ENCODE measurements at regions not wholly inside any gene's neighbourhood (a gene's known extent, or its start where the extent isn't known, plus 50 kb on each side); places are given as distances from the start of the nearest gene placed in this dataset.

GRCh38 chr20:51221791-51222408, 199.0 kb upstream of the KCNG1 start:
- intact Hi-C loops (cut with DNase I): no loop called here

DNA sequence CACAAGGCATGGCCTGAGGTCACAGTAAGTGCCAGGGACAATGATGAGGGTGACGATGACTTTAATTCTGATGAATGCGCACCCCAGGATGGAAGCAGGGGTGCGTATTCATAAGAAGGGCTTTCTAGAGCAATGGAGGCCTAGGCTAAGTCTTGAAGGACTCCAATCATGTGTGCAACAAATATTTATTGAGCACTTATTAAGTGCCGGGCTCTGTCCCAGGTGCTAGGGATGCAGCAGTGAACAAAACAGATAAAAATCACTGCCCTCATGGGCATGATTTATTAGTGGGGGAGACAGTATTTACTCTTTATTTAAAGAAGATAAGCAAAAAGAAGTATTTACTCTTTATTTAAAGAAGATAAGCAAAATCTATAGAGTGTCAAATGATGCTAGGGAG, 198.2 kb upstream of the KCNG1 start:
- intact Hi-C loops (cut with DNase I): no loop called here
- peaks cover 0 to 8% (median 0%) of the 10 kb centered on the region in 4 donors for H3K4me1 ChIP-seq

More at GRCh38 chr20:51221791-51222408, 199.0 kb upstream of the KCNG1 start:
- Histone ChIP-seq H3K27me3 (peaks cover 0 to 47% (median 16%) of the 10 kb centered on the region in 4 donors), H3K36me3 (no peaks in the 10 kb centered on the region), H3K27ac (replicated peaks in 1 of 4) (no peak overlapping the region), H3K9me3 (peaks cover 0 to 8% (median 3%) of the 10 kb centered on the region in 4 donors), H3K4me3 (no peak overlapping the region), H3K4me1 (peaks cover 0 to 8% (median 0%) of the 10 kb centered on the region in 4 donors)
- 24% methylated on average over 15 of the region's 15 CpGs for WGBS
- DNase-seq (ENCODE audit: extremely low spot score): no peak
- no peak for TF ChIP-seq CTCF (IDR thresholded peaks at IDR 0.05)
- no peak for TF ChIP-seq POLR2A (IDR thresholded peaks at IDR 0.05; ENCODE audit: low read depth)
- no peak for TF ChIP-seq POLR2AphosphoS5 (IDR thresholded peaks at IDR 0.05)
- no peak for TF ChIP-seq EP300 (IDR thresholded peaks at IDR 0.05)

GRCh38 chr20:51220293-51220706, 197.4 kb upstream of the KCNG1 start:
- H3K36me3 ChIP-seq: no peaks in the 10 kb centered on the region
- H3K4me3 ChIP-seq: no peak overlapping the region
- H3K4me1 ChIP-seq: peaks cover 0 to 8% (median 0%) of the 10 kb centered on the region in 4 donors
- WGBS: 26% methylated on average over 15 of the region's 15 CpGs
- TF ChIP-seq POLR2AphosphoS5 (IDR thresholded peaks at IDR 0.05) (no peak), CTCF (IDR thresholded peaks at IDR 0.05) (peak; percentile 34 to 82 (median 55)), POLR2A (IDR thresholded peaks at IDR 0.05; ENCODE audit: low read depth) (no peak), EP300 (IDR thresholded peaks at IDR 0.05) (no peak)
- peaks cover 0 to 8% (median 3%) of the 10 kb centered on the region in 4 donors for H3K9me3 ChIP-seq
- DNase-seq (ENCODE audit: extremely low spot score): no peak
- H3K27me3 ChIP-seq: peaks cover 0 to 47% (median 16%) of the 10 kb centered on the region in 4 donors
- intact Hi-C loops (cut with DNase I): no loop called here
- no peak overlapping the region for H3K27ac ChIP-seq (replicated peaks in 1 of 4)

More for the DNA sequence above, 198.2 kb upstream of the KCNG1 start:
- peaks cover 0 to 8% (median 3%) of the 10 kb centered on the region in 4 donors for H3K9me3 ChIP-seq
- peaks cover 0 to 47% (median 16%) of the 10 kb centered on the region in 4 donors for H3K27me3 ChIP-seq
- DNase-seq (ENCODE audit: extremely low spot score): no peak
- H3K4me3 ChIP-seq: no peak overlapping the region
- no peak overlapping the region for H3K27ac ChIP-seq (replicated peaks in 1 of 4)
- no peaks in the 10 kb centered on the region for H3K36me3 ChIP-seq
- 95% methylated on average over 4 of the region's 4 CpGs for WGBS
- TF ChIP-seq CTCF (IDR thresholded peaks at IDR 0.05): no peak
- no peak for TF ChIP-seq EP300 (IDR thresholded peaks at IDR 0.05)
- TF ChIP-seq POLR2A (IDR thresholded peaks at IDR 0.05; ENCODE audit: low read depth): no peak
- TF ChIP-seq POLR2AphosphoS5 (IDR thresholded peaks at IDR 0.05): no peak

GRCh38 chr20:51219544-51219943, 196.6 kb upstream of the KCNG1 start:
- peaks cover 0 to 8% (median 3%) of the 10 kb centered on the region in 4 donors for H3K9me3 ChIP-seq
- H3K27ac ChIP-seq (replicated peaks in 1 of 4): no peak overlapping the region
- H3K36me3 ChIP-seq: no peaks in the 10 kb centered on the region
- 93% methylated on average over 1 of the region's 1 CpG for WGBS
- peaks cover 0 to 8% (median 0%) of the 10 kb centered on the region in 4 donors for H3K4me1 ChIP-seq
- DNase-seq (ENCODE audit: extremely low spot score): no peak
- no peak overlapping the region for H3K4me3 ChIP-seq
- TF ChIP-seq POLR2A (IDR thresholded peaks at IDR 0.05; ENCODE audit: low read depth) (no peak), POLR2AphosphoS5 (IDR thresholded peaks at IDR 0.05) (no peak), EP300 (IDR thresholded peaks at IDR 0.05) (no peak), CTCF (IDR thresholded peaks at IDR 0.05) (no peak)
- intact Hi-C loops (cut with DNase I): no loop called here
- H3K27me3 ChIP-seq: peaks cover 0 to 47% (median 16%) of the 10 kb centered on the region in 4 donors

Data from esophagus muscularis mucosa (tissue), 4 donors.